CD4-positive, alpha-beta T cell (primary cell): ENCODE measurements at regions not wholly inside any gene's neighbourhood (a gene's known extent, or its start where the extent isn't known, plus 50 kb on each side); places are given as distances from the start of the nearest gene placed in this dataset.

Experiments used
- ATAC-seq: fragments of 200-7000 bp; cut with Tn5 transposase; one replicate; pipeline ENCODE4 v1.10.0; 2022; ENCODE audit warnings: mild to moderate bottlenecking; ENCODE audit not compliant: poor library complexity
- CTCF ChIA-PET: fragments of 350-600 bp; sonication (Branson Sonifier 250); formaldehyde crosslinking; loops from one replicate; lab custom pipeline; 2021; ENCODE audit warnings: antibody characterized with exemption, inconsistent platforms; lab: Charles Lee
- POLR2A ChIA-PET: fragments of 350-600 bp; sonication (Branson Sonifier 250); formaldehyde crosslinking; loops from one replicate; lab custom pipeline; 2021; ENCODE audit warnings: antibody characterized with exemption, inconsistent platforms; lab: Charles Lee
- DNase-seq, 14 experiments: peaks; one replicate each; pipeline ENCODE4 v3.0.0-alpha.2; 2013 to 2020; ENCODE audit warnings: mixed read lengths in 2 of 14
- H3K27ac ChIP-seq, 2 donors: one replicate each; pipeline versions ENCODE4 v1.5.1 to v1.7.0; 2013; ENCODE audit warnings: low read length in 2 of 2, low read depth in 1 of 2, mild to moderate bottlenecking in 1 of 2
- H3K27me3 ChIP-seq, 2 experiments: 1 replicate in 1 of 2; 2 replicates in 1 of 2; pipeline versions ENCODE4 v1.6.1 to v1.7.0; 2013; ENCODE audit warnings: low read length in 2 of 2, control low read depth in 1 of 2, mild to moderate bottlenecking in 1 of 2, moderate library complexity in 1 of 2; ENCODE audit not compliant: insufficient read depth in 2 of 2, control insufficient read depth in 1 of 2
- H3K36me3 ChIP-seq: one replicate; pipeline ENCODE4 v1.6.1; 2013; ENCODE audit warnings: low read length, control low read depth; ENCODE audit not compliant: insufficient read depth
- H3K4me1 ChIP-seq: one replicate; pipeline ENCODE4 v1.6.1; 2013; ENCODE audit warnings: low read length, control low read depth; ENCODE audit not compliant: insufficient read depth
- H3K4me3 ChIP-seq: one replicate; pipeline ENCODE4 v1.5.1; 2013; ENCODE audit warnings: mild to moderate bottlenecking, low read length, moderate library complexity
- H3K9me3 ChIP-seq, 2 experiments: 1 replicate in 1 of 2; 2 replicates in 1 of 2; pipeline versions ENCODE4 v1.6.1 to v1.7.0; 2013; ENCODE audit warnings: low read length in 2 of 2, mild to moderate bottlenecking in 2 of 2, control low read depth in 1 of 2, moderate library complexity in 1 of 2; ENCODE audit not compliant: control insufficient read depth in 1 of 2, insufficient read depth in 1 of 2
- H3K27ac Mint-ChIP-seq: one replicate; pipeline ENCODE4 v1.8.0; 2020; ENCODE audit warnings: mixed read lengths
- H3K27me3 Mint-ChIP-seq: one replicate; pipeline ENCODE4 v1.8.0; 2021; ENCODE audit warnings: mixed read lengths
- H3K36me3 Mint-ChIP-seq: one replicate; pipeline ENCODE4 v1.8.0; 2021; ENCODE audit warnings: low read depth, mixed read lengths
- H3K4me1 Mint-ChIP-seq: one replicate; pipeline ENCODE4 v1.8.0; 2021; ENCODE audit warnings: low read depth, mixed read lengths
- H3K4me3 Mint-ChIP-seq: one replicate; pipeline ENCODE4 v1.8.0; 2020; ENCODE audit warnings: mild to moderate bottlenecking, mixed read lengths
- H3K9me3 Mint-ChIP-seq: one replicate; pipeline ENCODE4 v1.8.0; 2020; ENCODE audit warnings: mixed read lengths
- CTCF ChIP-seq: fragments of 200-600 bp; IDR thresholded peaks from one replicate; pipeline ENCODE4 v1.8.0; 2022; ENCODE audit warnings: antibody characterized with exemption, mild to moderate bottlenecking
- intact Hi-C, 2 experiments: fragments of 100-400 bp; cut with DNase I in 1 of 2; cut with micrococcal nuclease in 1 of 2; formaldehyde crosslinking; loops; one replicate each; pipeline versions ENCODE4 v1.15.1 to v1.9.0; 2023 to 2025; cut with DNase I, micrococcal nuclease

GRCh38 chr14:97010491-97011160, 213.4 kb downstream of the VRK1 start:
- H3K27ac ChIP-seq, result no peak overlapping the region
- no peak overlapping the region for H3K4me3 ChIP-seq
- CTCF ChIA-PET, result no interaction called here
- no peak for TF ChIP-seq CTCF
- ATAC-seq (no peak), DNase-seq (peak in 1 of 14 experiments; percentile 7)
- H3K36me3 ChIP-seq, result no peaks in the 10 kb centered on the region
- H3K4me1 ChIP-seq, result no peaks in the 10 kb centered on the region
- H3K36me3 Mint-ChIP-seq, result no peaks in the 10 kb centered on the region
- peaks cover 2% of the 10 kb centered on the region for H3K9me3 Mint-ChIP-seq
- H3K4me3 Mint-ChIP-seq, result no peak overlapping the region
- H3K9me3 ChIP-seq, result no peaks in the 10 kb centered on the region
- no peaks in the 10 kb centered on the region for H3K27me3 ChIP-seq
- H3K4me1 Mint-ChIP-seq, result no peaks in the 10 kb centered on the region
- no peak overlapping the region for H3K27ac Mint-ChIP-seq
- H3K27me3 Mint-ChIP-seq, result peaks cover 4% of the 10 kb centered on the region
- intact Hi-C loops, result no loop called here
- POLR2A ChIA-PET, result no interaction called here

GRCh38 chr14:97013878-97014277, 216.7 kb downstream of the VRK1 start:
- Mint-ChIP-seq H3K4me1 (no peaks in the 10 kb centered on the region), H3K27ac (no peak overlapping the region), H3K9me3 (no peaks in the 10 kb centered on the region), H3K36me3 (no peaks in the 10 kb centered on the region), H3K27me3 (no peaks in the 10 kb centered on the region), H3K4me3 (no peak overlapping the region)
- Histone ChIP-seq H3K36me3 (no peaks in the 10 kb centered on the region), H3K4me1 (no peaks in the 10 kb centered on the region), H3K9me3 (no peaks in the 10 kb centered on the region), H3K4me3 (no peak overlapping the region), H3K27me3 (no peaks in the 10 kb centered on the region), H3K27ac (no peak overlapping the region)
- TF ChIP-seq CTCF, result no peak
- ChIA-PET CTCF (interaction anchor here (0.7 kb wide), 1 partner anchor 913 kb away, joined by 4 read pairs; no protein-coding TSS in a partner anchor), POLR2A (no interaction called here)
- no peak for DNase-seq
- ATAC-seq, result no peak
- intact Hi-C loops, result no loop called here

- Mint-ChIP-seq H3K27ac (no peak overlapping the region), H3K4me3 (no peak overlapping the region), H3K27me3 (peaks cover 15% of the 10 kb centered on the region), H3K4me1 (peaks cover 14% of the 10 kb centered on the region), H3K36me3 (no peaks in the 10 kb centered on the region), H3K9me3 (no peaks in the 10 kb centered on the region)
- intact Hi-C loops, result no loop called here
- ChIA-PET CTCF (no interaction called here), POLR2A (no interaction called here)
- H3K4me1 ChIP-seq, result peaks cover 14% of the 10 kb centered on the region
- no peaks in the 10 kb centered on the region for H3K9me3 ChIP-seq
- H3K4me3 ChIP-seq, result no peak overlapping the region
- DNase-seq, result peak in 2 of 14 experiments; percentile 6 to 7
- no peak for TF ChIP-seq CTCF
- H3K27me3 ChIP-seq, result peaks cover 5 to 10% of the 10 kb centered on the region in 2 experiments
- no peak overlapping the region for H3K27ac ChIP-seq
- H3K36me3 ChIP-seq, result no peaks in the 10 kb centered on the region
- ATAC-seq, result no peak
These were observed 223.8 kb downstream of the VRK1 start for GRCh38 chr14:97021001-97021400.
